Activated CD4-positive, alpha-beta T cell treated with anti-CD3 and anti-CD28 coated beads, Interleukin-2, amount 50 U/mL, for 16 hours (primary cell): ENCODE measurements at regions not wholly inside any gene's neighbourhood (a gene's known extent, or its start where the extent isn't known, plus 50 kb on each side); places are given as distances from the start of the nearest gene placed in this dataset.

ENCODE experiments used
- DNase-seq: peaks from one replicate; pipeline ENCODE4 v3.0.0-alpha.2; 2020

- DNase-seq, result no peak
These were observed 205.3 kb upstream of the SYT4 start for GRCh38 chr18:43482600-43482999.

GRCh38 chr18:43484710-43485109 lies 207.4 kb upstream of the SYT4 start:
- no peak for DNase-seq

GRCh38 chr18:43485545-43485963 lies 208.3 kb upstream of the SYT4 start:
- DNase-seq, result no peak

GRCh38 chr18:43486462-43486861 lies 209.2 kb upstream of the SYT4 start:
- DNase-seq, result no peak

- no peak for DNase-seq
These were observed 223.8 kb upstream of the SYT4 start for GRCh38 chr18:43501099-43501498.

- DNase-seq, result no peak
These were observed 229.6 kb upstream of the SYT4 start for GRCh38 chr18:43506935-43507334.

- DNase-seq, result no peak
These were observed 230.7 kb upstream of the SYT4 start for GRCh38 chr18:43507842-43508481.

- no peak for DNase-seq
These were observed 237.5 kb upstream of the SYT4 start for GRCh38 chr18:43514747-43515146.

GRCh38 chr18:43515481-43515880 lies 238.2 kb upstream of the SYT4 start:
- DNase-seq, result no peak

- DNase-seq, result no peak
These were observed 247.0 kb upstream of the SYT4 start for GRCh38 chr18:43524260-43524659.

- DNase-seq, result no peak
These were observed 247.9 kb upstream of the SYT4 start for GRCh38 chr18:43525169-43525568.

- no peak for DNase-seq
These were observed 249.3 kb upstream of the SYT4 start for GRCh38 chr18:43526426-43527145.

GRCh38 chr18:43531438-43531837 lies 254.1 kb upstream of the SYT4 start:
- DNase-seq, result no peak

GRCh38 chr18:43533371-43533770 lies 256.1 kb upstream of the SYT4 start:
- DNase-seq, result no peak

GRCh38 chr18:43534511-43534910 lies 257.2 kb upstream of the SYT4 start:
- no peak for DNase-seq

GRCh38 chr18:43539862-43540261 lies 262.6 kb upstream of the SYT4 start:
- no peak for DNase-seq

- no peak for DNase-seq
These were observed 264.7 kb upstream of the SYT4 start for GRCh38 chr18:43542016-43542415.

GRCh38 chr18:43543236-43543635 lies 265.9 kb upstream of the SYT4 start:
- DNase-seq, result no peak

GRCh38 chr18:43547456-43547855 lies 270.2 kb upstream of the SYT4 start:
- DNase-seq, result no peak

GRCh38 chr18:43559507-43559906 lies 282.2 kb upstream of the SYT4 start:
- no peak for DNase-seq

GRCh38 chr18:43563780-43564179 lies 286.5 kb upstream of the SYT4 start:
- DNase-seq, result peak; percentile 11

GRCh38 chr18:43570593-43570992 lies 293.3 kb upstream of the SYT4 start:
- no peak for DNase-seq

GRCh38 chr18:43571078-43571689 lies 293.9 kb upstream of the SYT4 start:
- peak; percentile 41 for DNase-seq

GRCh38 chr18:43572163-43572562 lies 294.9 kb upstream of the SYT4 start:
- DNase-seq, result peak; percentile 5
